ENCODE measurements at regions not wholly inside any gene's neighbourhood (a gene's known extent, or its start where the extent isn't known, plus 50 kb on each side); places are given as distances from the start of the nearest gene placed in this dataset.

GRCh38 chr4:75141162-75141561, 208.2 kb downstream of the PARM1 start:
- no peak for TF ChIP-seq POLR2A (IDR thresholded peaks at IDR 0.05)
- TF ChIP-seq, protein P1, sequence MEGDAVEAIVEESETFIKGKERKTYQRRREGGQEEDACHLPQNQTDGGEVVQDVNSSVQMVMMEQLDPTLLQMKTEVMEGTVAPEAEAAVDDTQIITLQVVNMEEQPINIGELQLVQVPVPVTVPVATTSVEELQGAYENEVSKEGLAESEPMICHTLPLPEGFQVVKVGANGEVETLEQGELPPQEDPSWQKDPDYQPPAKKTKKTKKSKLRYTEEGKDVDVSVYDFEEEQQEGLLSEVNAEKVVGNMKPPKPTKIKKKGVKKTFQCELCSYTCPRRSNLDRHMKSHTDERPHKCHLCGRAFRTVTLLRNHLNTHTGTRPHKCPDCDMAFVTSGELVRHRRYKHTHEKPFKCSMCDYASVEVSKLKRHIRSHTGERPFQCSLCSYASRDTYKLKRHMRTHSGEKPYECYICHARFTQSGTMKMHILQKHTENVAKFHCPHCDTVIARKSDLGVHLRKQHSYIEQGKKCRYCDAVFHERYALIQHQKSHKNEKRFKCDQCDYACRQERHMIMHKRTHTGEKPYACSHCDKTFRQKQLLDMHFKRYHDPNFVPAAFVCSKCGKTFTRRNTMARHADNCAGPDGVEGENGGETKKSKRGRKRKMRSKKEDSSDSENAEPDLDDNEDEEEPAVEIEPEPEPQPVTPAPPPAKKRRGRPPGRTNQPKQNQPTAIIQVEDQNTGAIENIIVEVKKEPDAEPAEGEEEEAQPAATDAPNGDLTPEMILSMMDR (IDR thresholded peaks at IDR 0.05) = no peak

All from body of pancreas (tissue), 4 donors.